ENCODE measurements at regions not wholly inside any gene's neighbourhood (a gene's known extent, or its start where the extent isn't known, plus 50 kb on each side); places are given as distances from the start of the nearest gene placed in this dataset.

- no peak for TF ChIP-seq CTCF (IDR thresholded peaks at IDR 0.05)
- Mint-ChIP-seq H3K4me1 (no peaks in the 10 kb centered on the region), H3K36me3 (no peaks in the 10 kb centered on the region), H3K27ac (no peak overlapping the region), H3K9me3 (no peaks in the 10 kb centered on the region), H3K27me3 (ENCODE audit: low read depth in 3 of 3) (peaks cover 2 to 7% (median 4%) of the 10 kb centered on the region in 3 donors), H3K4me3 (no peak overlapping the region)
- H3K4me1 ChIP-seq (ENCODE audit: control insufficient read depth in 1 of 2, insufficient read depth in 2 of 2, low read length in 2 of 2), result no peaks in the 10 kb centered on the region
- no peak for DNase-seq
- no peak overlapping the region for H2AFZ ChIP-seq (ENCODE audit: insufficient read depth, low read depth, low read length, poor library complexity, severe bottlenecking)
- 72% methylated on average over 15 of the region's 22 CpGs for WGBS (ENCODE audit: insufficient coverage)
- H3K9ac ChIP-seq (ENCODE audit: insufficient read depth, low read length, poor library complexity, severe bottlenecking), result no peak overlapping the region
- no peaks in the 10 kb centered on the region for H4K20me1 ChIP-seq (ENCODE audit: insufficient read depth, low read length)
- no peaks in the 10 kb centered on the region for H3K27me3 ChIP-seq (ENCODE audit: control insufficient read depth in 2 of 2, insufficient read depth in 2 of 2, low read length in 2 of 2)
- H3K27ac ChIP-seq (ENCODE audit: low read depth in 1 of 2, low read length in 2 of 2), result no peak overlapping the region
- H3K9me3 ChIP-seq (replicated peaks in 1 of 2; ENCODE audit: control insufficient read depth in 1 of 2, insufficient read depth in 1 of 2, low read length in 2 of 2), result no peaks in the 10 kb centered on the region
- H3K4me3 ChIP-seq (replicated peaks in 1 of 3; ENCODE audit: low read depth in 2 of 3, low read length in 3 of 3), result no peak overlapping the region
- no peaks in the 10 kb centered on the region for H3K36me3 ChIP-seq (replicated peaks in 1 of 2; ENCODE audit: control insufficient read depth in 1 of 2, insufficient read depth in 2 of 2, low read length in 2 of 2)
- H3K4me2 ChIP-seq (replicated peaks; ENCODE audit: extremely low read depth, low read length, poor library complexity, severe bottlenecking), result no peak overlapping the region
- intact Hi-C loops (cut with micrococcal nuclease), result no loop called here
- no peaks in the 10 kb centered on the region for H3K79me2 ChIP-seq (ENCODE audit: insufficient read depth, low read length)
Observed at GRCh38 chr10:131750171-131750895, 150.5 kb upstream of the PPP2R2D start.

- H3K36me3 Mint-ChIP-seq, result no peaks in the 10 kb centered on the region
- Histone ChIP-seq H3K4me2 (replicated peaks; ENCODE audit: extremely low read depth, low read length, poor library complexity, severe bottlenecking) (no peak overlapping the region), H3K27ac (ENCODE audit: low read depth in 1 of 2, low read length in 2 of 2) (no peak overlapping the region), H3K9me3 (replicated peaks in 1 of 2; ENCODE audit: control insufficient read depth in 1 of 2, insufficient read depth in 1 of 2, low read length in 2 of 2) (no peaks in the 10 kb centered on the region), H3K4me3 (replicated peaks in 1 of 3; ENCODE audit: low read depth in 2 of 3, low read length in 3 of 3) (no peak overlapping the region), H3K27me3 (ENCODE audit: control insufficient read depth in 2 of 2, insufficient read depth in 2 of 2, low read length in 2 of 2) (no peaks in the 10 kb centered on the region), H2AFZ (ENCODE audit: insufficient read depth, low read depth, low read length, poor library complexity, severe bottlenecking) (no peak overlapping the region), H3K4me1 (ENCODE audit: control insufficient read depth in 1 of 2, insufficient read depth in 2 of 2, low read length in 2 of 2) (no peaks in the 10 kb centered on the region), H3K79me2 (ENCODE audit: insufficient read depth, low read length) (no peaks in the 10 kb centered on the region), H4K20me1 (ENCODE audit: insufficient read depth, low read length) (no peaks in the 10 kb centered on the region), H3K36me3 (replicated peaks in 1 of 2; ENCODE audit: control insufficient read depth in 1 of 2, insufficient read depth in 2 of 2, low read length in 2 of 2) (no peaks in the 10 kb centered on the region), H3K9ac (ENCODE audit: insufficient read depth, low read length, poor library complexity, severe bottlenecking) (no peak overlapping the region)
- H3K4me1 Mint-ChIP-seq, result no peaks in the 10 kb centered on the region
- no peak overlapping the region for H3K27ac Mint-ChIP-seq
- intact Hi-C loops (cut with micrococcal nuclease), result no loop called here
- no peak for TF ChIP-seq CTCF (IDR thresholded peaks at IDR 0.05)
- no peak for DNase-seq
- no peak overlapping the region for H3K4me3 Mint-ChIP-seq
- peaks cover 1 to 7% (median 4%) of the 10 kb centered on the region in 3 donors for H3K27me3 Mint-ChIP-seq (ENCODE audit: low read depth in 3 of 3)
- H3K9me3 Mint-ChIP-seq, result no peaks in the 10 kb centered on the region
- 97% methylated on average over 15 of the region's 17 CpGs for WGBS (ENCODE audit: insufficient coverage)
Observed at GRCh38 chr10:131750973-131751826, 149.6 kb upstream of the PPP2R2D start.

Measured in CD14-positive monocyte (primary cell).